Neural cell (in vitro differentiated cells): ENCODE measurements at regions not wholly inside any gene's neighbourhood (a gene's known extent, or its start where the extent isn't known, plus 50 kb on each side); places are given as distances from the start of the nearest gene placed in this dataset.

Experiments
- H2AFZ ChIP-seq: fragments of 200-600, 300-800 bp; sonication (generic), shearing (Covaris generic); 2 replicates; pipeline ENCODE4 v1.6.0; 2014; ENCODE audit warnings: low read depth, mild to moderate bottlenecking, antibody characterized with exemption, low read length, moderate library complexity
- H3F3A ChIP-seq: fragments of 200-600 bp; shearing (Covaris generic); 2 replicates; pipeline ENCODE4 v1.6.1; 2016; ENCODE audit warnings: mild to moderate bottlenecking, moderate library complexity, mixed read lengths, antibody characterized with exemption, low read length; ENCODE audit not compliant: insufficient read depth, poor library complexity, severe bottlenecking
- H3K27ac ChIP-seq: fragments of 200-600, 300-800 bp; sonication (generic), shearing (Covaris generic); 2 replicates; pipeline ENCODE4 v1.5.1; 2014; ENCODE audit warnings: mild to moderate bottlenecking, low read length, moderate library complexity
- H3K27me3 ChIP-seq: fragments of 300-800, 200-600 bp; sonication (generic), shearing (Covaris generic); 2 replicates; pipeline ENCODE4 v1.6.0; 2014; ENCODE audit warnings: mild to moderate bottlenecking, low read depth, low read length, moderate library complexity; ENCODE audit not compliant: insufficient read depth
- H3K36me3 ChIP-seq: fragments of 300-800, 200-600 bp; sonication (generic), shearing (Covaris generic); 2 replicates; pipeline ENCODE4 v1.5.1; 2014; ENCODE audit warnings: mild to moderate bottlenecking, antibody characterized with exemption, low read length, moderate library complexity; ENCODE audit not compliant: insufficient read depth
- H3K4me2 ChIP-seq: fragments of 300-800, 200-600 bp; sonication (generic), shearing (Covaris generic); 2 replicates; pipeline ENCODE4 v1.6.0; 2014; ENCODE audit warnings: mild to moderate bottlenecking, low read length
- H3K4me3 ChIP-seq: fragments of 300-800, 200-600 bp; sonication (generic), shearing (Covaris generic); 2 replicates; pipeline ENCODE4 v1.5.1; 2014; ENCODE audit warnings: mild to moderate bottlenecking, low read length, moderate library complexity
- H3K79me2 ChIP-seq: fragments of 200-600 bp; shearing (Covaris generic); replicated peaks from 2 replicates; pipeline ENCODE4 v1.6.0; 2014; ENCODE audit warnings: mild to moderate bottlenecking, low read length, moderate library complexity; ENCODE audit not compliant: insufficient read depth
- H3K9ac ChIP-seq: fragments of 300-800, 200-600 bp; sonication (generic), shearing (Covaris generic); 2 replicates; pipeline ENCODE4 v1.6.1; 2016; ENCODE audit warnings: mild to moderate bottlenecking, low read length, mixed read lengths
- H3K9me2 ChIP-seq: fragments of 200-600 bp; shearing (Covaris generic); 2 replicates; pipeline ENCODE4 v1.6.1; 2016; ENCODE audit warnings: mild to moderate bottlenecking, low read length, mixed read lengths; ENCODE audit not compliant: insufficient read depth
- H3K9me3 ChIP-seq: fragments of 200-600, 300-800 bp; sonication (generic), shearing (Covaris generic); 2 replicates; pipeline ENCODE4 v1.6.1; 2016; ENCODE audit warnings: mild to moderate bottlenecking, mixed run types, low read length, moderate library complexity, mixed read lengths
- H4K20me1 ChIP-seq: fragments of 200-600 bp; shearing (Covaris generic); 2 replicates; pipeline ENCODE4 v1.6.1; 2016; ENCODE audit warnings: mild to moderate bottlenecking, mixed run types; ENCODE audit not compliant: insufficient read depth
- EP300 ChIP-seq: fragments of 450-650 bp; conservative IDR thresholded peaks from 2 replicates; pipeline ENCODE4 v1.6.1; 2014; ENCODE audit warnings: antibody characterized with exemption, mild to moderate bottlenecking, moderate library complexity; ENCODE audit not compliant: poor library complexity, severe bottlenecking
- EZH2 ChIP-seq: fragments of 200-600, 300-800 bp; shearing (Covaris generic), sonication (generic); IDR thresholded peaks from 2 replicates; pipeline ENCODE4 v1.6.1; 2014; ENCODE audit warnings: antibody characterized with exemption, low read length, borderline replicate concordance, mild to moderate bottlenecking; ENCODE audit not compliant: insufficient read depth, poor library complexity, severe bottlenecking
- MXI1 ChIP-seq: fragments of 450-650 bp; conservative IDR thresholded peaks from 2 replicates; pipeline ENCODE4 v1.6.1; 2014; ENCODE audit warnings: antibody characterized with exemption, mild to moderate bottlenecking; ENCODE audit not compliant: poor library complexity, severe bottlenecking
- POLR2AphosphoS5 ChIP-seq: IDR thresholded peaks from 2 replicates; pipeline ENCODE4 v1.6.1; 2012
- RAD21 ChIP-seq: fragments of 450-650 bp; conservative IDR thresholded peaks from 2 replicates; pipeline ENCODE4 v1.6.1; 2014; ENCODE audit warnings: antibody characterized with exemption, mild to moderate bottlenecking, moderate library complexity
- SMC3 ChIP-seq: fragments of 450-650 bp; conservative IDR thresholded peaks from 2 replicates; pipeline ENCODE4 v1.6.1; 2014; ENCODE audit warnings: antibody characterized with exemption, mild to moderate bottlenecking, moderate library complexity; ENCODE audit not compliant: poor library complexity
- TAF1 ChIP-seq: IDR thresholded peaks from 2 replicates; pipeline ENCODE4 v1.6.1; 2012; ENCODE audit warnings: low read depth
- TF ChIP-seq, protein P1 (sequence below): fragments of 450-650 bp; IDR thresholded peaks from 2 replicates; pipeline ENCODE4 v1.5.1; 2014; ENCODE audit warnings: antibody characterized with exemption, mild to moderate bottlenecking, moderate library complexity; ENCODE audit not compliant: poor library complexity, severe bottlenecking
- TF ChIP-seq, protein P2 (sequence below): IDR thresholded peaks from 2 replicates; pipeline ENCODE4 v1.6.1; 2012; ENCODE audit warnings: borderline replicate concordance

DNA sequence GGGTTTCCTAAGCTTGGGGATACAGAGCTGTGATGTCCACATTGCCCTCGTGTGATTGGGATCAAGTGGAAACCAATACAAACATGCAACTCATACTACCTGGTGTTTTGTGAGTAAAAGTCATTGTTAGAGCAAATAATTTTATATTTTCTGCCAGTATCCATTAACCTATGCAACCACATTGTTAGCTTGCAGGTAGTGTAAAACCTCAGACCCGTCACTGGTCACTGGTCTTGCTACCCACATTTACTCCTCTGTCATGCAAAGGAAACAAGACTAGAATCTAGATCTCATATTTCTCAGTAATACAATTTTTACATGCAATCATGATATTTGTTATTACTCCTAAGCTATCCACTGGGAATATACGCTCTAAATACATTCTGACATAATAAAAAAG, 324.3 kb upstream of the NDST4 start:
- Histone ChIP-seq H3K9ac (no peak overlapping the region), H3K36me3 (no peaks in the 10 kb centered on the region), H2AFZ (no peak overlapping the region), H3K27me3 (no peaks in the 10 kb centered on the region), H4K20me1 (no peaks in the 10 kb centered on the region), H3K9me3 (no peaks in the 10 kb centered on the region), H3K4me2 (no peak overlapping the region), H3K27ac (no peak overlapping the region), H3K9me2 (no peaks in the 10 kb centered on the region), H3K79me2 (no peaks in the 10 kb centered on the region), H3F3A (no peaks in the 10 kb centered on the region), H3K4me3 (no peak overlapping the region)
- TF ChIP-seq TAF1 (no peak), SMC3 (no peak), MXI1 (no peak), EZH2 (no peak), EP300 (no peak)
- TF ChIP-seq, protein P1, sequence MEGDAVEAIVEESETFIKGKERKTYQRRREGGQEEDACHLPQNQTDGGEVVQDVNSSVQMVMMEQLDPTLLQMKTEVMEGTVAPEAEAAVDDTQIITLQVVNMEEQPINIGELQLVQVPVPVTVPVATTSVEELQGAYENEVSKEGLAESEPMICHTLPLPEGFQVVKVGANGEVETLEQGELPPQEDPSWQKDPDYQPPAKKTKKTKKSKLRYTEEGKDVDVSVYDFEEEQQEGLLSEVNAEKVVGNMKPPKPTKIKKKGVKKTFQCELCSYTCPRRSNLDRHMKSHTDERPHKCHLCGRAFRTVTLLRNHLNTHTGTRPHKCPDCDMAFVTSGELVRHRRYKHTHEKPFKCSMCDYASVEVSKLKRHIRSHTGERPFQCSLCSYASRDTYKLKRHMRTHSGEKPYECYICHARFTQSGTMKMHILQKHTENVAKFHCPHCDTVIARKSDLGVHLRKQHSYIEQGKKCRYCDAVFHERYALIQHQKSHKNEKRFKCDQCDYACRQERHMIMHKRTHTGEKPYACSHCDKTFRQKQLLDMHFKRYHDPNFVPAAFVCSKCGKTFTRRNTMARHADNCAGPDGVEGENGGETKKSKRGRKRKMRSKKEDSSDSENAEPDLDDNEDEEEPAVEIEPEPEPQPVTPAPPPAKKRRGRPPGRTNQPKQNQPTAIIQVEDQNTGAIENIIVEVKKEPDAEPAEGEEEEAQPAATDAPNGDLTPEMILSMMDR, result no peak
- TF ChIP-seq, protein P2, sequence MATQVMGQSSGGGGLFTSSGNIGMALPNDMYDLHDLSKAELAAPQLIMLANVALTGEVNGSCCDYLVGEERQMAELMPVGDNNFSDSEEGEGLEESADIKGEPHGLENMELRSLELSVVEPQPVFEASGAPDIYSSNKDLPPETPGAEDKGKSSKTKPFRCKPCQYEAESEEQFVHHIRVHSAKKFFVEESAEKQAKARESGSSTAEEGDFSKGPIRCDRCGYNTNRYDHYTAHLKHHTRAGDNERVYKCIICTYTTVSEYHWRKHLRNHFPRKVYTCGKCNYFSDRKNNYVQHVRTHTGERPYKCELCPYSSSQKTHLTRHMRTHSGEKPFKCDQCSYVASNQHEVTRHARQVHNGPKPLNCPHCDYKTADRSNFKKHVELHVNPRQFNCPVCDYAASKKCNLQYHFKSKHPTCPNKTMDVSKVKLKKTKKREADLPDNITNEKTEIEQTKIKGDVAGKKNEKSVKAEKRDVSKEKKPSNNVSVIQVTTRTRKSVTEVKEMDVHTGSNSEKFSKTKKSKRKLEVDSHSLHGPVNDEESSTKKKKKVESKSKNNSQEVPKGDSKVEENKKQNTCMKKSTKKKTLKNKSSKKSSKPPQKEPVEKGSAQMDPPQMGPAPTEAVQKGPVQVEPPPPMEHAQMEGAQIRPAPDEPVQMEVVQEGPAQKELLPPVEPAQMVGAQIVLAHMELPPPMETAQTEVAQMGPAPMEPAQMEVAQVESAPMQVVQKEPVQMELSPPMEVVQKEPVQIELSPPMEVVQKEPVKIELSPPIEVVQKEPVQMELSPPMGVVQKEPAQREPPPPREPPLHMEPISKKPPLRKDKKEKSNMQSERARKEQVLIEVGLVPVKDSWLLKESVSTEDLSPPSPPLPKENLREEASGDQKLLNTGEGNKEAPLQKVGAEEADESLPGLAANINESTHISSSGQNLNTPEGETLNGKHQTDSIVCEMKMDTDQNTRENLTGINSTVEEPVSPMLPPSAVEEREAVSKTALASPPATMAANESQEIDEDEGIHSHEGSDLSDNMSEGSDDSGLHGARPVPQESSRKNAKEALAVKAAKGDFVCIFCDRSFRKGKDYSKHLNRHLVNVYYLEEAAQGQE, result no peak

DNA sequence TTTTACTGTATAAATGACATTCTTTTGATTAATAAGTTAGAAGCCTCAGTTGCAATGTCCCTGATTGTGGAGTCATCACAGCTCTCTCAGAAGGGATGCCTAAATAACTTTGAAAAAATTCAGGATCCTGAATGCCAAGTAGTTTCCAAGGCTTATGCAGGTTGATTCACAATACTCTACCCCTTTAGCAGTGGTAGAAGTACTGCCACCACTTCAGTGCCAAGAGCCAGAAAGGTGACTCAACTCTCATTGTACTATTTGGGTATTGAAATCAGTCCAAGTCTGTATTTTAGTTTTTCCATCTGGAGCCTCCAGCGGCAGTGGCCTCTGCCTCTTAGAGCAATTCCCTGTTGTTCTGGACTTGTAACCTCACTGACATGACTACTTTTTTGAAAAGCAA, 320.1 kb upstream of the NDST4 start:
- Histone ChIP-seq H3K79me2 (no peaks in the 10 kb centered on the region), H4K20me1 (no peaks in the 10 kb centered on the region), H3K27ac (no peak overlapping the region), H2AFZ (no peak overlapping the region), H3K9me2 (no peaks in the 10 kb centered on the region), H3K4me3 (no peak overlapping the region), H3K27me3 (no peaks in the 10 kb centered on the region), H3F3A (no peaks in the 10 kb centered on the region), H3K4me2 (no peak overlapping the region), H3K9me3 (no peaks in the 10 kb centered on the region), H3K9ac (no peak overlapping the region), H3K36me3 (no peaks in the 10 kb centered on the region)
- TF ChIP-seq TAF1 (no peak), EZH2 (no peak), POLR2AphosphoS5 (no peak), RAD21 (no peak), MXI1 (no peak), SMC3 (no peak), EP300 (no peak)
- TF ChIP-seq, protein P2, result no peak
- TF ChIP-seq, protein P1, result no peak
